HCT116 (cell line): ENCODE measurements at regions not wholly inside any gene's neighbourhood (a gene's known extent, or its start where the extent isn't known, plus 50 kb on each side); places are given as distances from the start of the nearest gene placed in this dataset.

Experiments
- CEBPB ChIP-seq: IDR thresholded peaks from 2 replicates; pipeline ENCODE4 v1.6.1; 2012; ENCODE audit warnings: low read depth
- CTCF ChIP-seq, 3 experiments: fragments of 200-600 bp in 1 of 3; sonication (generic) in 1 of 3; IDR thresholded peaks in 2 of 3; conservative IDR thresholded peaks in 1 of 3; 2 replicates each; pipeline ENCODE4 v1.5.1; 2012 to 2017; ENCODE audit warnings: low read depth in 2 of 3, low read length in 2 of 3, antibody characterized with exemption in 1 of 3, borderline replicate concordance in 1 of 3, control low read depth in 1 of 3, mild to moderate bottlenecking in 1 of 3, mixed read lengths in 1 of 3, mixed run types in 1 of 3, moderate library complexity in 1 of 3; ENCODE audit not compliant: insufficient read depth in 1 of 3
- ELF1 ChIP-seq: IDR thresholded peaks from 2 replicates; pipeline ENCODE4 v1.6.1; 2012; ENCODE audit warnings: low read depth, borderline replicate concordance
- EZH2 ChIP-seq: fragments of 200-600 bp; sonication (generic); IDR thresholded peaks from 2 replicates; pipeline ENCODE4 v1.6.1; 2017; ENCODE audit warnings: antibody characterized with exemption, mixed run types
- EZH2phosphoT487 ChIP-seq: fragments of 200-600 bp; IDR thresholded peaks from 2 replicates; pipeline ENCODE4 v1.6.1; 2018; ENCODE audit warnings: antibody characterized with exemption, borderline replicate concordance
- POLR2A ChIP-seq: IDR thresholded peaks from 2 replicates; pipeline ENCODE4 v1.7.0; 2011; ENCODE audit warnings: borderline replicate concordance; ENCODE audit not compliant: insufficient read depth, insufficient read length; ENCODE audit errors: extremely low read depth
- POLR2AphosphoS5 ChIP-seq: IDR thresholded peaks from 2 replicates; pipeline ENCODE4 v1.6.1; 2011; ENCODE audit warnings: mild to moderate bottlenecking, low read depth, low read length, moderate library complexity
- RAD21 ChIP-seq: IDR thresholded peaks from 2 replicates; pipeline ENCODE4 v1.6.1; 2012; ENCODE audit warnings: low read depth, mild to moderate bottlenecking
- SIN3A ChIP-seq: IDR thresholded peaks from 2 replicates; pipeline ENCODE4 v1.6.1; 2012; ENCODE audit warnings: low read depth
- TCF7L2 ChIP-seq: IDR thresholded peaks from 2 replicates; pipeline ENCODE4 v1.7.0; 2011; ENCODE audit warnings: borderline replicate concordance, inconsistent platforms; ENCODE audit not compliant: insufficient read depth, insufficient read length; ENCODE audit errors: extremely low read depth
- ZNF274 ChIP-seq: fragments of 200-500 bp; sonication (Bioruptor generic); IDR thresholded peaks from 2 replicates; pipeline ENCODE4 v1.6.1; 2014; ENCODE audit warnings: mild to moderate bottlenecking, low read depth, low read length, inconsistent platforms

GRCh38 chr1:184226100-184226487 lies 160.7 kb upstream of the C1orf21 start:
- no peak for TF ChIP-seq EZH2
- TF ChIP-seq CTCF (IDR thresholded peaks at IDR 0.05 in 2 of 3, conservative IDR thresholded peaks at IDR 0.05 in 1 of 3; ENCODE audit: borderline replicate concordance in 1 of 3, insufficient read depth in 1 of 3, low read depth in 2 of 3, low read length in 2 of 3) = no peak
- no peak for TF ChIP-seq CEBPB
- TF ChIP-seq POLR2A = no peak
- TF ChIP-seq TCF7L2 = no peak
- no peak for TF ChIP-seq ELF1
- no peak for TF ChIP-seq ZNF274
- TF ChIP-seq SIN3A = no peak
- no peak for TF ChIP-seq EZH2phosphoT487
- no peak for TF ChIP-seq POLR2AphosphoS5
- no peak for TF ChIP-seq RAD21
